IMR-90 (cell line): ENCODE measurements at regions not wholly inside any gene's neighbourhood (a gene's known extent, or its start where the extent isn't known, plus 50 kb on each side); places are given as distances from the start of the nearest gene placed in this dataset.

ENCODE experiments used
- ATAC-seq: fragments of 200-7000 bp; cut with Tn5 transposase; 2 replicates; pipeline ENCODE4 v1.9.1; 2020; ENCODE audit warnings: low read depth, mild to moderate bottlenecking, moderate library complexity
- BruUV-seq: library from RNA; stranded (reverse); fragments of 400-500 nt; replicated peaks from 2 replicates; lab custom pipeline; 2021; lab: Mats Ljungman, UMichigan
- CTCF ChIA-PET: fragments of 300-600 bp; formaldehyde crosslinking; extraction: SDS; loops from one replicate; lab custom pipeline; 2021; ENCODE audit warnings: antibody characterized with exemption; lab: Yijun Ruan, JAX
- POLR2A ChIA-PET: fragments of 300-600 bp; sonication (Branson Sonifier 250); formaldehyde crosslinking; loops from one replicate; lab custom pipeline; 2022; ENCODE audit warnings: antibody characterized with exemption; ENCODE audit not compliant: unreplicated experiment; lab: Charles Lee
- DNase-seq: peaks from one replicate; pipeline ENCODE4 v3.0.0; 2013
- H2AFZ ChIP-seq: replicated peaks from 2 replicates; pipeline ENCODE3; 2013; ENCODE audit warnings: low read length, mild to moderate bottlenecking; ENCODE audit not compliant: poor library complexity
- H2AK5ac ChIP-seq: 2 replicates; pipeline ENCODE4 v1.6.1; 2013; ENCODE audit warnings: low read depth, low read length, inconsistent platforms
- H2AK9ac ChIP-seq: replicated peaks from 2 replicates; pipeline ENCODE3; 2013; ENCODE audit warnings: mild to moderate bottlenecking, low read depth, low read length, moderate library complexity; ENCODE audit not compliant: poor library complexity
- H2BK120ac ChIP-seq: 2 replicates; pipeline ENCODE4 v1.6.1; 2013; ENCODE audit warnings: low read depth, low read length, inconsistent platforms
- H2BK15ac ChIP-seq: 3 replicates; pipeline ENCODE4 v1.6.1; 2013; ENCODE audit warnings: low read depth, low read length, inconsistent platforms
- H2BK20ac ChIP-seq: 2 replicates; pipeline ENCODE4 v1.6.1; 2013; ENCODE audit warnings: low read depth, mild to moderate bottlenecking, inconsistent platforms, low read length, moderate library complexity
- H2BK5ac ChIP-seq: 2 replicates; pipeline ENCODE4 v1.6.1; 2013; ENCODE audit warnings: mild to moderate bottlenecking, low read depth, low read length, inconsistent platforms; ENCODE audit not compliant: poor library complexity, severe bottlenecking
- H3K14ac ChIP-seq: replicated peaks from 2 replicates; pipeline ENCODE4 v1.6.1; 2013; ENCODE audit warnings: low read depth, low read length, inconsistent platforms
- H3K18ac ChIP-seq: 2 replicates; pipeline ENCODE4 v1.6.1; 2013; ENCODE audit warnings: low read depth, low read length, control low read depth
- H3K23ac ChIP-seq: 2 replicates; pipeline ENCODE4 v1.6.1; 2013; ENCODE audit warnings: low read depth, low read length, inconsistent platforms
- H3K27ac ChIP-seq: 2 replicates; pipeline ENCODE4 v1.5.1; 2013; ENCODE audit warnings: mild to moderate bottlenecking, control low read depth, low read length; ENCODE audit not compliant: insufficient read depth
- H3K27me3 ChIP-seq: 2 replicates; pipeline ENCODE4 v1.6.1; 2013; ENCODE audit warnings: low read length; ENCODE audit not compliant: control insufficient read depth, insufficient read depth
- H3K36me3 ChIP-seq: 2 replicates; pipeline ENCODE4 v1.6.1; 2013; ENCODE audit warnings: low read length, mixed read lengths; ENCODE audit not compliant: control insufficient read depth, insufficient read depth
- H3K4ac ChIP-seq: 2 replicates; pipeline ENCODE4 v1.6.1; 2013; ENCODE audit warnings: low read depth, low read length, inconsistent platforms
- H3K4me1 ChIP-seq: 2 replicates; pipeline ENCODE4 v1.6.1; 2013; ENCODE audit warnings: low read length, mixed read lengths; ENCODE audit not compliant: control insufficient read depth, insufficient read depth
- H3K4me2 ChIP-seq: 2 replicates; pipeline ENCODE4 v1.6.1; 2013; ENCODE audit warnings: low read depth, mild to moderate bottlenecking, control low read depth, low read length, moderate library complexity
- H3K4me3 ChIP-seq: 2 replicates; pipeline ENCODE4 v1.5.1; 2013; ENCODE audit warnings: low read depth, mild to moderate bottlenecking, control low read depth, low read length, moderate library complexity; ENCODE audit not compliant: insufficient read depth
- H3K56ac ChIP-seq: 2 replicates; pipeline ENCODE4 v1.6.1; 2013; ENCODE audit warnings: low read length, inconsistent platforms; ENCODE audit not compliant: insufficient read depth; ENCODE audit errors: extremely low read depth
- H3K79me1 ChIP-seq, 2 experiments: 2 replicates each; pipeline ENCODE4 v1.6.1; 2013; ENCODE audit warnings: low read length in 2 of 2, inconsistent platforms in 1 of 2, low read depth in 1 of 2
- H3K9ac ChIP-seq: 2 replicates; pipeline ENCODE4 v1.6.1; 2013; ENCODE audit warnings: low read depth, low read length, control low read depth
- H3K9me1 ChIP-seq: 2 replicates; pipeline ENCODE4 v1.6.1; 2013; ENCODE audit warnings: low read length, inconsistent platforms; ENCODE audit not compliant: insufficient read depth
- H3K9me3 ChIP-seq: 2 replicates; pipeline ENCODE4 v1.6.1; 2013; ENCODE audit warnings: low read length; ENCODE audit not compliant: control insufficient read depth, insufficient read depth
- H4K20me1 ChIP-seq: 2 replicates; pipeline ENCODE4 v1.6.1; 2013; ENCODE audit warnings: low read length, inconsistent platforms; ENCODE audit not compliant: insufficient read depth
- H4K5ac ChIP-seq: 2 replicates; pipeline ENCODE4 v1.6.1; 2013; ENCODE audit warnings: mild to moderate bottlenecking, low read depth, low read length, control low read depth
- H4K8ac ChIP-seq, 2 experiments: 2 replicates each; pipeline ENCODE4 v1.6.1; 2013; ENCODE audit warnings: low read depth in 2 of 2, low read length in 2 of 2, control low read depth in 1 of 2, inconsistent platforms in 1 of 2
- H4K91ac ChIP-seq: 2 replicates; pipeline ENCODE4 v1.6.1; 2013; ENCODE audit warnings: low read depth, low read length, inconsistent platforms; ENCODE audit not compliant: insufficient read depth
- BHLHE40 ChIP-seq: fragments of 150-350 bp; IDR thresholded peaks from 2 replicates; pipeline ENCODE4 v1.6.1; 2016; ENCODE audit warnings: mild to moderate bottlenecking, low read depth, low read length
- CEBPB ChIP-seq: IDR thresholded peaks from 2 replicates; pipeline ENCODE4 v1.6.1; 2012; ENCODE audit warnings: low read depth, low read length, improper control_type of control experiment
- CHD1 ChIP-seq: IDR thresholded peaks from 2 replicates; pipeline ENCODE4 v1.6.1; 2012; ENCODE audit warnings: low read depth, low read length, improper control_type of control experiment
- CTCF ChIP-seq: conservative IDR thresholded peaks from 2 replicates; pipeline ENCODE4 v1.5.1; 2012; ENCODE audit warnings: mild to moderate bottlenecking, low read depth, low read length, improper control_type of control experiment
- ELK1 ChIP-seq: fragments of 150-350 bp; IDR thresholded peaks from 2 replicates; pipeline ENCODE4 v1.6.1; 2016; ENCODE audit warnings: low read depth, mild to moderate bottlenecking, low read length, moderate library complexity, borderline replicate concordance
- FOS ChIP-seq: fragments of 150-350 bp; IDR thresholded peaks from 2 replicates; pipeline ENCODE4 v1.6.1; 2016; ENCODE audit warnings: low read depth, low read length
- MAFK ChIP-seq: IDR thresholded peaks from 2 replicates; pipeline ENCODE4 v1.6.1; 2012; ENCODE audit warnings: low read depth, low read length, improper control_type of control experiment
- MAZ ChIP-seq: IDR thresholded peaks from 2 replicates; pipeline ENCODE4 v1.6.1; 2012; ENCODE audit warnings: low read depth, mild to moderate bottlenecking, low read length, improper control_type of control experiment, moderate library complexity, borderline replicate concordance
- MXI1 ChIP-seq: IDR thresholded peaks from 2 replicates; pipeline ENCODE4 v1.6.1; 2012; ENCODE audit warnings: low read depth, mild to moderate bottlenecking, low read length, moderate library complexity, borderline replicate concordance
- NFE2L2 ChIP-seq: fragments of 150-350 bp; IDR thresholded peaks from 2 replicates; pipeline ENCODE4 v1.6.1; 2016; ENCODE audit warnings: low read depth, mild to moderate bottlenecking, low read length
- POLR2A ChIP-seq: IDR thresholded peaks from 2 replicates; pipeline ENCODE4 v1.6.1; 2012; ENCODE audit warnings: mild to moderate bottlenecking, low read depth, low read length
- RAD21 ChIP-seq: IDR thresholded peaks from 2 replicates; pipeline ENCODE4 v1.6.1; 2012; ENCODE audit warnings: low read length, improper control_type of control experiment
- RCOR1 ChIP-seq: IDR thresholded peaks from 2 replicates; pipeline ENCODE4 v1.6.1; 2012; ENCODE audit warnings: mild to moderate bottlenecking, low read length, improper control_type of control experiment; ENCODE audit not compliant: insufficient replicate concordance
- RFX5 ChIP-seq: IDR thresholded peaks from 2 replicates; pipeline ENCODE4 v1.8.0; 2012; ENCODE audit warnings: low read depth, mild to moderate bottlenecking, low read length, moderate library complexity
- SMC3 ChIP-seq: fragments of 150-350 bp; IDR thresholded peaks from 2 replicates; pipeline ENCODE4 v1.6.1; 2016; ENCODE audit warnings: low read depth, mild to moderate bottlenecking, antibody characterized with exemption, low read length, moderate library complexity
- USF2 ChIP-seq: fragments of 150-350 bp; IDR thresholded peaks from 2 replicates; pipeline ENCODE4 v1.6.1; 2017; ENCODE audit warnings: mild to moderate bottlenecking, antibody characterized with exemption, low read length, low read depth
- WGBS, 2 experiments: methylation state at CpG; one replicate each; pipeline versions ENCODE4 v1.1.5 to v1.1.7; 2013; ENCODE audit warnings: missing lambda C conversion rate in 2 of 2; ENCODE audit not compliant: insufficient read length in 1 of 2; ENCODE audit errors: extremely low coverage in 2 of 2; 5-methylcytosine and 5-hydroxymethylcytosine counted together
- dilution Hi-C: fragments of 300-500 bp; cut with HindIII; formaldehyde crosslinking; loops from one replicate; pipeline ENCODE4 v1.14.3; 2018; ENCODE audit warnings: low sequenced_read_pairs; ENCODE audit not compliant: unreplicated experiment
- in situ Hi-C: fragments of 300-500 bp; cut with MboI; formaldehyde crosslinking; loops from 3 replicates; pipeline ENCODE4 v1.14.3; 2019; ENCODE audit warnings: low sequenced_read_pairs, inconsistent platforms, mixed read lengths
- intact Hi-C: fragments of 100-400 bp; cut with micrococcal nuclease; formaldehyde crosslinking; loops from 2 replicates; pipeline ENCODE4 v1.10.0; 2022

GRCh38 chr2:47999512-47999911 lies 93.2 kb upstream of the FBXO11 start:
- POLR2A ChIA-PET, result no interaction called here
- H3K9ac ChIP-seq, result no peak overlapping the region

More at GRCh38 chr2:47999512-47999911, 93.2 kb upstream of the FBXO11 start:
- H3K23ac ChIP-seq, result no peak overlapping the region
- H4K20me1 ChIP-seq, result no peaks in the 10 kb centered on the region
- DNase-seq, result no peak
- no peaks in the 10 kb centered on the region for H3K36me3 ChIP-seq
- H2AK5ac ChIP-seq, result no peak overlapping the region
- H2AK9ac ChIP-seq, result no peak overlapping the region
- no peak overlapping the region for H2BK15ac ChIP-seq
- H4K8ac ChIP-seq, result no peak overlapping the region
- H3K9me1 ChIP-seq, result no peaks in the 10 kb centered on the region
- no peak for TF ChIP-seq USF2
- no peak for TF ChIP-seq RFX5
- TF ChIP-seq MAFK, result no peak
- no peak for TF ChIP-seq MAZ
- no peak for TF ChIP-seq CEBPB
- TF ChIP-seq ELK1, result no peak
- TF ChIP-seq CTCF, result no peak
- no peak for TF ChIP-seq SMC3
- no peak for TF ChIP-seq RAD21
- TF ChIP-seq BHLHE40, result no peak
- TF ChIP-seq FOS, result no peak
- no peak for TF ChIP-seq CHD1
- TF ChIP-seq POLR2A, result no peak
- TF ChIP-seq RCOR1, result no peak
- TF ChIP-seq MXI1, result no peak
- no peak for TF ChIP-seq NFE2L2
- no peak overlapping the region for H3K14ac ChIP-seq
- H3K27ac ChIP-seq, result no peak overlapping the region
- CTCF ChIA-PET, result no interaction called here
- no peak overlapping the region for H3K4me3 ChIP-seq
- no peak overlapping the region for H2BK5ac ChIP-seq
- no peaks in the 10 kb centered on the region for H3K79me1 ChIP-seq
- H3K18ac ChIP-seq, result no peak overlapping the region
- no CpG with 5 or more reads among the region's 1 CpG for WGBS, 2 experiments
- no peaks in the 10 kb centered on the region for H3K4me1 ChIP-seq
- no peaks in the 10 kb centered on the region; the same call in 1 of the 2 replicates for H3K27me3 ChIP-seq
- H3K56ac ChIP-seq, result no peak overlapping the region
- dilution Hi-C loops (no loop called here), in situ Hi-C loops (no loop called here), intact Hi-C loops (no loop called here)
- H2BK120ac ChIP-seq, result no peak overlapping the region
- no peak for ATAC-seq
- no peak overlapping the region for H4K91ac ChIP-seq
- H3K4ac ChIP-seq, result no peak overlapping the region
- no peak overlapping the region for H3K4me2 ChIP-seq
- BruUV-seq, result no TSS peak
- no peaks in the 10 kb centered on the region for H3K9me3 ChIP-seq
- H4K5ac ChIP-seq, result no peak overlapping the region
- H2BK20ac ChIP-seq, result no peak overlapping the region
- no peak overlapping the region for H2AFZ ChIP-seq
